Muscle of leg (tissue), 3 donors: ENCODE measurements at regions not wholly inside any gene's neighbourhood (a gene's known extent, or its start where the extent isn't known, plus 50 kb on each side); places are given as distances from the start of the nearest gene placed in this dataset.

ENCODE experiments used
- DNase-seq: peaks from one replicate; pipeline ENCODE4 v3.0.0; 2013
- H3K27ac ChIP-seq: one replicate; pipeline ENCODE4 v1.5.1; 2013; ENCODE audit warnings: mild to moderate bottlenecking, low read length, control low read depth
- H3K27me3 ChIP-seq: one replicate; pipeline ENCODE4 v1.6.1; 2013; ENCODE audit warnings: low read length; ENCODE audit not compliant: control insufficient read depth, insufficient read depth
- H3K36me3 ChIP-seq: one replicate; pipeline ENCODE4 v1.6.1; 2013; ENCODE audit warnings: low read length; ENCODE audit not compliant: control insufficient read depth, insufficient read depth
- H3K4me1 ChIP-seq: one replicate; pipeline ENCODE4 v1.6.1; 2013; ENCODE audit warnings: low read length; ENCODE audit not compliant: control insufficient read depth, insufficient read depth
- H3K4me3 ChIP-seq: one replicate; pipeline ENCODE4 v1.5.1; 2013; ENCODE audit warnings: low read length, control low read depth
- H3K9me3 ChIP-seq: replicated peaks from 2 replicates; pipeline ENCODE4 v1.6.1; 2013; ENCODE audit warnings: low read depth, low read length; ENCODE audit not compliant: control insufficient read depth
- WGBS: methylation state at CpG from one replicate; pipeline ENCODE4 v1.1.5; 2013; ENCODE audit warnings: missing lambda C conversion rate; ENCODE audit not compliant: insufficient coverage; 5-methylcytosine and 5-hydroxymethylcytosine counted together

DNA sequence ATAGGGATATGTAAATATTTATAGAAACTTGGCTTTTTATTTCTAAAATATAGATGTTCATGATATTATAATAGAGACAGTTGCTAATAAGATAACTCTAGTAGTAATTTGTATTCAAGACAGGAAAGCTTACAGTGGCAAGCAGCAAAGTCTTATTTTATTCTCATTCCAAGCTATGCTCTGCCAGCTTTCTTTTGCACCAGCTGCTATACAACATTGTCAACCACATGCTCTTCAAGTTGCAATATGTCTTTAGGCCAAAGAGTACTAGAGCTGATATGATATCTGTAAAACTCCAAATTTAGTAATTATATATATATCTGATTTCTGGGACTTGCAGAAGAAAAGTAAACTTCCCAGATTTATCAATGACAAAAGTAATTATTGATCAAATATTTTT lies 350.1 kb downstream of the HGF start:
- Histone ChIP-seq H3K4me1 (no peaks in the 10 kb centered on the region), H3K27ac (no peak overlapping the region), H3K4me3 (no peak overlapping the region), H3K27me3 (no peaks in the 10 kb centered on the region), H3K36me3 (no peaks in the 10 kb centered on the region), H3K9me3 (no peaks in the 10 kb centered on the region)
- no peak for DNase-seq

DNA sequence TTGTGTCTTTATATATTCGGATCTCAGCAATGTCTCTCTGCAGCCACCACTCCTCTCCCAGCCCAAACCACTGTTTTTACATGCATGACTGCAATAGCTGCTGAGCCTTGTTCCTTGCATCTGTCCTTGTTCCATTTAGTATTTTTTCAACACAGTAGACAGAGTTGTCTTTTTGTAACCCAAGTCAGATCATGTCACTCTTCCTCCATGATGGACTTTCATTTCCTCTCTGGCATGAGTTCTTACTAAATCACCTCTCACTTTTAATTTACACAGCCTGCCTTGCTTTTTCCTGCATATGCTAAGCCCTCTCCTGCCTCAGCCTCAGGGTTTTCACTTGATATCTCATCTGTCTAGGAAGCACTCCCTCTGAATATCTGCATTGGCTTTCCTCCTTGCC lies 353.2 kb downstream of the HGF start:
- H3K27ac ChIP-seq = no peak overlapping the region
- WGBS = 94% methylated on average over 1 of the region's 1 CpG

DNA sequence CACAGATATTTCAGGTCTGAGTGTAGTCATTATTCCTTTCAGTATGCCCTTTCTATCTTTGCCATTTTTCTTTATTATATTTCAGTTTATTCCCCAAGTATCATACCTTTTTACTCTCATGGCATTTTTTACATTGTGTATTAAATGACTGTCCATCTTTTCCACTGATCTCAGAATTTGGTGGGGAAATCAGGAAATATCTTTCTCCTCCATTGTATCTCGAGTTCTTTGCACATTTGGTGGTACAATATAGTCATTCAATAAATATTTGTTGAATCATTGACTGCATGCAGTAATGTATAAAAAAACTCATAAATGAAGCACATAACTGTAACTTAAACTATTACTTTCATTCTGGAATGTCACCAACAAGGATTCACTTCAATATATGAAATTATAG lies 354.7 kb downstream of the HGF start:
- Histone ChIP-seq H3K27me3 (no peaks in the 10 kb centered on the region), H3K9me3 (no peaks in the 10 kb centered on the region), H3K4me3 (no peak overlapping the region), H3K27ac (no peak overlapping the region), H3K36me3 (no peaks in the 10 kb centered on the region), H3K4me1 (no peaks in the 10 kb centered on the region)
- WGBS = no CpG with 5 or more reads among the region's 1 CpG
- no peak for DNase-seq

More for the DNA sequence above, 353.2 kb downstream of the HGF start:
- no peaks in the 10 kb centered on the region for H3K36me3 ChIP-seq
- no peaks in the 10 kb centered on the region for H3K9me3 ChIP-seq
- no peak for DNase-seq
- no peaks in the 10 kb centered on the region for H3K4me1 ChIP-seq
- no peak overlapping the region for H3K4me3 ChIP-seq
- H3K27me3 ChIP-seq = no peaks in the 10 kb centered on the region

DNA sequence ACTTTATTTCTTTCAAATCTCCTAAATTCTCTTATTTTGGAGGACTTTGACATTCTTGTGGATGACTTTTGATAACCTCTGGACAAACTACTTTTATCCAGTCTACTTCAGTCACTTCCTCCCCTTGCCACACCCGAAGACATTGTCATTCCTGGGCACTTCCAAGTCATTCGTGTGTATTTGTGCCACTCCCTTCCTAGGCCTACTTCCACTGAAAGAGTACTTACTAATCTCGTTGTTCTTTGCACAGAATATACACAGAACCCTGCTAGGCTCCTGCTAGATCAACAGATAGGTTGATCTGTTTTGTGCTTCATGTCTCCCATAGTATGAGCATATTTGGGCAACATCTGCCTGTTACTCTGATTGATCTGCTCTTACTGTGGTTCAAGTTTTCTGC lies 355.4 kb downstream of the HGF start:
- DNase-seq = no peak
- WGBS = 85% methylated on average over 3 of the region's 3 CpGs
- Histone ChIP-seq H3K27me3 (no peaks in the 10 kb centered on the region), H3K4me1 (no peaks in the 10 kb centered on the region), H3K36me3 (no peaks in the 10 kb centered on the region), H3K4me3 (no peak overlapping the region), H3K27ac (no peak overlapping the region), H3K9me3 (no peaks in the 10 kb centered on the region)

DNA sequence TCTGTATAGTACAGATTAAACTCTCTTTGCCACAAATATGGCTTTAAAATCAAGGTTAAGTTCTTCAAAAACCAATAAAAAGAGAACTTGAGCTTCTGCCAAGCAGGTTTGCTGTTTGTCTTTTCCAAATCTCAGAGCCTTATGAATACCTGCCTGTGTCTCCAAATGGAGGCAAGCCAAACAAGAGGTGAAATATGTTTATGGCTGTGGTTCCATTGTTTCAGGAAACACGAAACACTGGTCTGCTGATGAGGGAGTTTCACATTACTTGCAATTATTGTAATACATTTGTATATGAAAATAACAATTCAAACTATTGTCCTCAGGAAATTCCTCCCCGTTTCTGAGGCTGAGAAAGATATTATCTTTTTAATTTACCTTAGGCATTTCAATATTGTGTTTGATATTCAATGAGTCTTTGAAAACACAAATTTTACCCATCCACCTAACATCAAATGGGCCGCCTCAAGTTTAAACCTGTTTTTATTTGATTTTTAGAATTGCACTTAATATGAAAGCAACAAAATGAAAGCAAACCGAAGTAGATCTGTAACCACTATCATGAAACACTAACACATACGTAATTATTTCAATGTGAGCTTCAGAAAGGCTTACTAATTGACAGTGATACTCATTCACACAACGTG lies 359.3 kb downstream of the HGF start:
- no peaks in the 10 kb centered on the region for H3K4me1 ChIP-seq
- no peaks in the 10 kb centered on the region for H3K9me3 ChIP-seq
- DNase-seq = peak; percentile 42
- no peaks in the 10 kb centered on the region for H3K36me3 ChIP-seq
- H3K4me3 ChIP-seq = no peak overlapping the region
- WGBS = no CpG with 5 or more reads among the region's 6 CpGs
- H3K27me3 ChIP-seq = no peaks in the 10 kb centered on the region
- H3K27ac ChIP-seq = no peak overlapping the region

DNA sequence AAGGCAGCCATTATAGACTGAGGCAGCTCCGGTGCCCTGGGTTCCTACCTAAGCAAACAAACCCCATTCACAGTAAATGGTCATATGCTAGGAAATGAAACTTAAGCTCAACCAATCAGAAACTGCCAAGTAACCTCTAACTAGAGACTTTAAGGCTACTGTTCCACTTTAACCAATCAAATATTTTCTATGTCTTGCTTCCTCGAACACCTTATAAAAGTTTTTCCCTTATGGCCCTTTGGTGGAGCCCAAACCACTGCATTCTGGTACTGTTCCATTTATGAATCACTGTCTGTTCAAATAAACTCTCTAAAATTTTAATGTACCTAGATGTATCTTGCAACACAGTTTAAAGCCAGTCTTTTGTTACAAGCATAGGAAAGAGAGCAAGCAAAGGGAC lies 361.1 kb downstream of the HGF start:
- WGBS = 80% methylated on average over 1 of the region's 2 CpGs
- Histone ChIP-seq H3K9me3 (peaks cover 2% of the 10 kb centered on the region), H3K27me3 (no peaks in the 10 kb centered on the region), H3K27ac (no peak overlapping the region), H3K4me1 (no peaks in the 10 kb centered on the region), H3K36me3 (no peaks in the 10 kb centered on the region), H3K4me3 (no peak overlapping the region)
- DNase-seq = no peak

DNA sequence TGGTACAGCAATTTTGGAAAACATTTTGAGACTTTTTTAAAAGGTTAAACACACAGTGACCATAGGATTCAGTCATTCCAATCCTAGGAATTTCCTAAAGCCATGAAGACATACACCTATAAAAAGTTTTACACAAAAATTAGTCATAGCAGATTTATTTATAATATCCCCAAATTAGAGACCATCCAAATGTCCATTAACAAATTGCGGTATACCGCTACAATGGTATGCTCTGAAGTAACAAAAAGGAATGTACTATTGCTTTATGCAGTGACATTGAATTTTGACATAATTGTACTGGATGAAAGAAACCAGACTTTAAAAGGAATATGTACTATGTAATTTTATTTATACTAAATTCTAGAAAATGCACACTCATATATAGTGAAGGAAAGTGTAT lies 362.8 kb downstream of the HGF start:
- Histone ChIP-seq H3K36me3 (no peaks in the 10 kb centered on the region), H3K27me3 (no peaks in the 10 kb centered on the region), H3K4me3 (no peak overlapping the region), H3K4me1 (no peaks in the 10 kb centered on the region), H3K27ac (no peak overlapping the region), H3K9me3 (peaks cover 2% of the 10 kb centered on the region)
- no CpG with 5 or more reads among the region's 2 CpGs for WGBS
- DNase-seq = no peak

DNA sequence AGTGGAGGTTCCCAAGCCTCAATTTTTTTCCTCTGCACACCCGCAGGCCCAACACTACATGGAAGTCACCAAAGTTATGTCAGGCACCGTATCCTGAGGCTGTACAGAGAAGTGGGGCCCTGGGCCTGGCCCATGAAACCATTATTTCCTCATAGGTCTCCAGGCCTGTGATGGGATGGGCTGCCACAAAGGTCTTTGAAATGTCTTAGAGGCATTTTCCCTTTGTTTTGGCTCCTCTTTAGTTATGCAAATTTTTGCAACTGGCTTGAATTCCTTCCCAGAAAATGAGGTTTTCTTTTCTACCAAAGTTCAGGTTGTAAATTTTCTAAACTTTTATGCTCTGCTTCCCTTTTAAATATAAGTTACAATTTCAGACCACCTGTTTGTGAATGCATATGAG lies 365.2 kb downstream of the HGF start:
- Histone ChIP-seq H3K27ac (no peak overlapping the region), H3K36me3 (no peaks in the 10 kb centered on the region), H3K4me3 (no peak overlapping the region), H3K27me3 (no peaks in the 10 kb centered on the region), H3K4me1 (no peaks in the 10 kb centered on the region), H3K9me3 (peaks cover 2% of the 10 kb centered on the region)
- 94% methylated on average over 2 of the region's 2 CpGs for WGBS
- DNase-seq = no peak

DNA sequence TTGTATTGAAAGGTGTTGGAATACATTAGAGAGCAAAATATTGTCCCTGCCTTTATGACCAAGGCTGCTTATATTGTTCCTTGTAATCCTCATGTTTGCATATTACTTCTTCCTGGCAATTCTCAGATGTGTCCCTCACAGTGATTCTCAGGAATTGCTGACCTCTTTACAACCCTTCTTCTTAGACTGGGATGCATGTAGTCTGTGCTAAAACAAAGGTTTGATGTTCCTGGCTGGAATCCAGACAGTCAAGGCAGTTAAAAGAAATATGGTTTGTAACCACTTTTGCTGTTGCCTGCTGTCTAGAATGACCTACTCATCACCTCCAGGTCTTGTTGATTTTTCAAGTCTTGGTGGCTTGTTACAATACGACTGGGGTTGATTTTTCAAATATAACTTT lies 367.6 kb downstream of the HGF start:
- Histone ChIP-seq H3K4me1 (no peaks in the 10 kb centered on the region), H3K27me3 (no peaks in the 10 kb centered on the region), H3K4me3 (no peak overlapping the region), H3K27ac (no peak overlapping the region), H3K36me3 (no peaks in the 10 kb centered on the region), H3K9me3 (peaks cover 2% of the 10 kb centered on the region)
- WGBS = no CpG with 5 or more reads among the region's 1 CpG
- DNase-seq = no peak

DNA sequence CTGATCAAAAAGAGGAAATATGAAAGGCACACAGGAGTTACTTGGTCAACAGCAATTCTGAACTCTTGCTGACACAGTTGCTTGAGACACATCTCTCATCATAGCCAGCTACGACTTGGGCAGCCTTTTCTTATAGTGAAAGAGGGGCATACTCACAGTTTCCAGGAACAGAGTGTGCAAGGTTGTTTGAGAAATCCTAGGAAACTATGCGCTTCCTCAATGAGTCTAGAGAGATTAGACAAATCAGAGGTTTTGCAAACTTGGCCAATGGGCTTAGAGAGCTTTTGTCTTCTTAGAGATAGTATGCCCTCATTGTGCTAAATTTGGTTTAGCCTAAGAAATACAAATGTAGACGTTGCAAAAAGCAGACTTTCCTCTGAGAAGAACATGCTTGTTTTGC lies 370.4 kb downstream of the HGF start:
- Histone ChIP-seq H3K27ac (no peak overlapping the region), H3K36me3 (no peaks in the 10 kb centered on the region), H3K9me3 (no peaks in the 10 kb centered on the region), H3K4me1 (no peaks in the 10 kb centered on the region), H3K27me3 (no peaks in the 10 kb centered on the region), H3K4me3 (no peak overlapping the region)
- WGBS = 68% methylated on average over 2 of the region's 3 CpGs
- no peak for DNase-seq

DNA sequence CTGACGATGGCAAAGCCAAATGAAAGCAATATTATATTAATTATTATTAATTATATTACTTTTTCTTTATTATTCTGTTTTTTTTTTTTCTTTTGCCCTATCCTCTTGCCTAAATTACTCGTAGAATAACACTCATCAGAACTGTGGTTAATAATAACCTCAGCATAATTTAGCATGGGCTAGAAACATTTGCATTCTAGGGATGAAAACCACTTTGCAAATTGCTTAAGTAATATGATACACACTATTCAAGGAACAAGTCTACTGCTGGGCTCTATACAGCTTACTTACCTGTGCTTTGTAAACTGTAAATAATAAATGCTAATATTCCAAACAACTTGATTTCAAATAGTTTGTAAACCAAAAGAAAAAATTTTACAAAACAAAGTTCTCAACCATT lies 375.8 kb downstream of the HGF start:
- Histone ChIP-seq H3K4me3 (no peak overlapping the region), H3K36me3 (no peaks in the 10 kb centered on the region), H3K4me1 (no peaks in the 10 kb centered on the region), H3K27ac (no peak overlapping the region), H3K9me3 (no peaks in the 10 kb centered on the region), H3K27me3 (no peaks in the 10 kb centered on the region)
- WGBS = no CpG with 5 or more reads among the region's 2 CpGs
- no peak for DNase-seq
